Body of pancreas (tissue), 4 donors: ENCODE measurements at regions not wholly inside any gene's neighbourhood (a gene's known extent, or its start where the extent isn't known, plus 50 kb on each side); places are given as distances from the start of the nearest gene placed in this dataset.

Source experiments
- ATAC-seq: fragments of 150-250 bp; one replicate; pipeline ENCODE4 v1.9.1; 2016
- DNase-seq, 4 donors: peaks; one replicate each; pipeline ENCODE4 v3.0.0-alpha.2; 2019
- H3K27ac ChIP-seq, 4 donors: fragments of 200-600 bp; sonication (generic); 1 replicate in 3 of 4; 2 replicates in 1 of 4; pipeline versions ENCODE4 v1.5.1 to v1.6.1; 2016 to 2019; ENCODE audit warnings: mild to moderate bottlenecking in 1 of 4, mixed read lengths in 1 of 4, moderate library complexity in 1 of 4
- H3K27me3 ChIP-seq, 2 donors: fragments of 200-600 bp; sonication (generic); one replicate each; pipeline ENCODE4 v1.6.0; 2016; ENCODE audit warnings: mild to moderate bottlenecking in 1 of 2
- H3K36me3 ChIP-seq, 2 donors: fragments of 200-600 bp; sonication (generic); replicated peaks in 1 of 2; 2 replicates each; pipeline ENCODE4 v1.5.1; 2016; ENCODE audit warnings: low read depth in 2 of 2; ENCODE audit not compliant: insufficient read depth in 1 of 2
- H3K4me1 ChIP-seq: fragments of 200-600 bp; sonication (generic); one replicate; pipeline ENCODE4 v1.6.0; 2016
- H3K4me3 ChIP-seq, 2 donors: fragments of 200-600 bp; sonication (generic); 1 replicate in 1 of 2; 2 replicates in 1 of 2; pipeline ENCODE4 v1.5.1; 2016 to 2019
- H3K9me3 ChIP-seq, 3 donors: fragments of 200-600 bp; sonication (generic); 1 replicate in 2 of 3; 2 replicates in 1 of 3; pipeline ENCODE4 v1.5.1; 2016
- POLR2A ChIP-seq, 3 donors: fragments of 450-650 bp; IDR thresholded peaks; one replicate each; pipeline ENCODE4 v1.6.1; 2016; ENCODE audit warnings: antibody characterized with exemption in 3 of 3, mild to moderate bottlenecking in 2 of 3
- WGBS, 2 donors: methylation state at CpG; one replicate each; pipeline ENCODE4 v1.1.5; 2017; 5-methylcytosine and 5-hydroxymethylcytosine counted together
- intact Hi-C: fragments of 100-400 bp; cut with DNase I; formaldehyde crosslinking; loops from one replicate; pipeline ENCODE4 v1.15.1; 2023
- TF ChIP-seq, protein P1 (sequence below), 7 experiments: fragments of 450-650 bp in 4 of 7; fragments of 200-600 bp in 3 of 7; sonication (generic) in 3 of 7; IDR thresholded peaks; one replicate each; pipeline ENCODE4 v1.5.1; 2016 to 2019; ENCODE audit warnings: antibody characterized with exemption in 7 of 7

DNA sequence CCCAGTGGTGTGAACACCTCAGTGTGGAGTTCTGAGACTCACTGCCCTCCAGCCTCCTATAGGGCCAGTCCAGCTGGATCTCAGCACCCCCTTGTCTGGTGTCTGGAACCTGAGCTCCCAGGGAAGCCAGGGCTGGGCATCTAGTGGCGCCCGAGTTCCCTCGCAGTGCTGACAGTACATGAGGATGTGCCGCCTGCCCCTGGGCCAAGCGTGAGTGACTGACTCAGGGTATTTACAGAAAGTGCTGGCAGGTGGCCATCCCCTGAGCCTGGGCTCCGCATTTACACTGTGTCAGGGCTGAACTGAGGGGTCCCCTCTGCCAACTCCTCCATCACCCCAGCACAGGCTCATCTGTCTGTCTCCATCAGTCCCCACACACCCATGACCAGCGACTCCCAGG lies 185.3 kb downstream of the BRD1 start:
- no peak for TF ChIP-seq POLR2A (IDR thresholded peaks at IDR 0.05)
- TF ChIP-seq, protein P1, sequence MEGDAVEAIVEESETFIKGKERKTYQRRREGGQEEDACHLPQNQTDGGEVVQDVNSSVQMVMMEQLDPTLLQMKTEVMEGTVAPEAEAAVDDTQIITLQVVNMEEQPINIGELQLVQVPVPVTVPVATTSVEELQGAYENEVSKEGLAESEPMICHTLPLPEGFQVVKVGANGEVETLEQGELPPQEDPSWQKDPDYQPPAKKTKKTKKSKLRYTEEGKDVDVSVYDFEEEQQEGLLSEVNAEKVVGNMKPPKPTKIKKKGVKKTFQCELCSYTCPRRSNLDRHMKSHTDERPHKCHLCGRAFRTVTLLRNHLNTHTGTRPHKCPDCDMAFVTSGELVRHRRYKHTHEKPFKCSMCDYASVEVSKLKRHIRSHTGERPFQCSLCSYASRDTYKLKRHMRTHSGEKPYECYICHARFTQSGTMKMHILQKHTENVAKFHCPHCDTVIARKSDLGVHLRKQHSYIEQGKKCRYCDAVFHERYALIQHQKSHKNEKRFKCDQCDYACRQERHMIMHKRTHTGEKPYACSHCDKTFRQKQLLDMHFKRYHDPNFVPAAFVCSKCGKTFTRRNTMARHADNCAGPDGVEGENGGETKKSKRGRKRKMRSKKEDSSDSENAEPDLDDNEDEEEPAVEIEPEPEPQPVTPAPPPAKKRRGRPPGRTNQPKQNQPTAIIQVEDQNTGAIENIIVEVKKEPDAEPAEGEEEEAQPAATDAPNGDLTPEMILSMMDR (IDR thresholded peaks at IDR 0.05), result no peak
- Histone ChIP-seq H3K27ac (no peak overlapping the region), H3K36me3 (no peaks in the 10 kb centered on the region), H3K4me1 (peaks cover 11% of the 10 kb centered on the region), H3K27me3 (no peaks in the 10 kb centered on the region), H3K9me3 (no peaks in the 10 kb centered on the region), H3K4me3 (no peak overlapping the region)
- peak; percentile 19 for ATAC-seq
- 64% methylated on average over 7 of the region's 7 CpGs; no CpG with 5 or more reads in 1 of the 2 donors for WGBS, 2 donors
- peak; percentile 29 to 74 (median 49) for DNase-seq
- intact Hi-C loops, result no loop called here

DNA sequence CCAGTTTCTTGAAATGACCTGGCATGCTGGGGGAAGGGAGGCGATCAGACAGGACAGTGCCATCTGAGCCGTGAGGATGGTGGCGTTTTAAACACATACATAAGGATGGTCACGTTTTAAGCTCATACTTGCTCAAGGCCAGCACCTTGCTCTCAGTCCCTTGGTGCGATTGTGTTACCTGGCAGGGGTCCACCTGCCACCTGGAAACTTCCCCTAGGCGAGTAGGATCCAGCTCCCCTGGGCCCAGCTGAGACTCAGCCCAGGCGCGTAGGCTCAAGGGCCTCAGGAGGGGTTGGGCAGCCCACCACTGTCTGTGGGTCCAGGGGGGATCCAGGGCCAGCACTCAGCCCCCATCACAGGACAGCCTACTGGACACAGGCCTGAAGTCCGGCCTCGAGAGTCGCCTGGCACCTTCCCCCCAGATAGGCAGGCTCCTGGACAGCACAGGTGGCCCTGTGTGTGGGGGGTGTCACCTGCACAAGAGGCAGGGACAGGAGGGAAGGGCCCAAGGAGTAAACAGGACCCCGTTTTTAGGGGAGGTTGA lies 185.8 kb downstream of the BRD1 start:
- no peaks in the 10 kb centered on the region for H3K27me3 ChIP-seq
- ATAC-seq, result peak; percentile 67
- H3K9me3 ChIP-seq, result no peaks in the 10 kb centered on the region
- DNase-seq, result peak; percentile 71 to 89 (median 82)
- intact Hi-C loops, result no loop called here
- peak overlapping the region in 2 of 4 donors; percentile 19 to 28 for H3K27ac ChIP-seq
- H3K4me1 ChIP-seq, result peaks cover 11% of the 10 kb centered on the region
- TF ChIP-seq, protein P1 (IDR thresholded peaks at IDR 0.05), result no peak
- no peak for TF ChIP-seq POLR2A (IDR thresholded peaks at IDR 0.05)
- H3K4me3 ChIP-seq, result no peak overlapping the region
- no peaks in the 10 kb centered on the region for H3K36me3 ChIP-seq
- 36 to 50% methylated on average over 5 to 12 of the region's 12 CpGs for WGBS, 2 donors

DNA sequence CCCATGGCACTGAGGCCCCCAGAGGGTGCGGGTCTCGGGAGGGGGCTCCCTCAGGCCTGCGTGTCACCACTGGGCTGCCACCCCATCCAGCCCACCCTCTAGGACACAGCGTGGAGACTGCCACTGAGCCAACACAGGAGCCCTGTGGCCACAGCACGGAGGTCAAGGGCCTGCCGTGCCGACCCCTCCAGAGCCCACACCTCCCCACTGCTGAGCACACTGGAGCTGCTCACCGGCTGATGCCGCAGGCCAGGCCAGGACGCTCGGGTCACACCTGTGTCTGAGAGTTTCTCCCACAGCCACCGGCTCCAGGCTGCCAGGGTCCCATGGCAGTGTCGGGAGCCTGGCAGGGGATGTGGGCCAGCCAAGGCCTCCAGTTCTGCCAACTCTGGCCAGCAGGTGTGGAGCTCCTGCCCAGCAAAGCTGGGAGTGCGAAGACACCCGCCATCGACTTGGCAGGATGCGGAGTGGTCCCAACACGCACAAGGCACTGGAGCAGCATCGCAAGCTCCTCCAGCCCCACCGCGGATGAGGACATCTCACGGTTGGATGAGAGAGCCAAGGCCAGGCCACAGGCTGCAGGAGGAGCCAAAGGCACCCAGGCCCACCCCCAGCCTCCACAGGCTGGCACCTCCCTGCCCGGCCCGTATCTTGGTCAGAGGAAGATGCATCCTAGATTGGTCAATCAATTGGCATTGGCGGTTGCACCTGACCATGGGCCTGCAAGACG lies 187.1 kb downstream of the BRD1 start:
- ATAC-seq (no peak), DNase-seq (no peak)
- Histone ChIP-seq H3K4me3 (no peak overlapping the region), H3K36me3 (no peaks in the 10 kb centered on the region), H3K9me3 (no peaks in the 10 kb centered on the region), H3K27me3 (peaks cover 0 to 3% of the 10 kb centered on the region in 2 donors), H3K27ac (no peak overlapping the region), H3K4me1 (peaks cover 11% of the 10 kb centered on the region)
- intact Hi-C loops, result no loop called here
- TF ChIP-seq, protein P1 (IDR thresholded peaks at IDR 0.05), result no peak
- TF ChIP-seq POLR2A (IDR thresholded peaks at IDR 0.05), result no peak
- WGBS, 2 donors, result 77 to 80% methylated on average over 1 to 25 of the region's 26 CpGs

DNA sequence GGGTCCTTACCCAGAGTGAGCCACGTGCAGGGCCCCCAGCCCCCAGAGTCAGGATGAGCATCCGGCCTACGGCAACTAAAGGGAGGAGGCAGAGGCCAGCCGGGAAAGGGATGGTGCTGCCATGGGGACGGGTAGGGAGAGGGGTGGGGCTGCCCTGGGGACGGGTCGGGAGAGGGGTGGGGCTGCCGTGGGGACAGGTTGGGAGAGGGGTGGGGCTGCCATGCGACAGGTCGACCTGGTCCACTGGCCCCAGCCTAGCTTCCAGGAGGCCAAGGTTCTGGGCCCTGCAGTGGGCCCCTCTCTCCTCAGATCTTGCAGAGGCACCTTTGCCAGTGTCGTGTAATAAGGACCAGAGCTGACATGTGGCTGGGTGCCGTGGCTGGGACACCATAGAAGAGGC lies 187.7 kb downstream of the BRD1 start:
- 63 to 75% methylated on average over 2 to 9 of the region's 12 CpGs for WGBS, 2 donors
- ATAC-seq, result no peak
- H3K27me3 ChIP-seq, result peaks cover 0 to 8% of the 10 kb centered on the region in 2 donors
- TF ChIP-seq, protein P1 (IDR thresholded peaks at IDR 0.05), result no peak
- TF ChIP-seq POLR2A (IDR thresholded peaks at IDR 0.05), result no peak
- H3K9me3 ChIP-seq, result no peaks in the 10 kb centered on the region
- no peak overlapping the region for H3K27ac ChIP-seq
- intact Hi-C loops, result no loop called here
- H3K4me1 ChIP-seq, result peaks cover 11% of the 10 kb centered on the region
- no peak for DNase-seq
- H3K4me3 ChIP-seq, result no peak overlapping the region
- no peaks in the 10 kb centered on the region for H3K36me3 ChIP-seq
